ENCODE measurements at regions not wholly inside any gene's neighbourhood (a gene's known extent, or its start where the extent isn't known, plus 50 kb on each side); places are given as distances from the start of the nearest gene placed in this dataset.

- ATAC-seq (no peak), DNase-seq (ENCODE audit: low read depth, low spot score) (no peak)
- H3K4me3 ChIP-seq (replicated peaks in 1 of 2; ENCODE audit: low read depth in 1 of 2, low read length in 2 of 2), result no peak overlapping the region
- TF ChIP-seq ELF1 (IDR thresholded peaks at IDR 0.05; ENCODE audit: borderline replicate concordance, low read depth), result no peak
- TF ChIP-seq POLR2AphosphoS5 (IDR thresholded peaks at IDR 0.05; ENCODE audit: low read depth, low read length), result no peak
- no peak for TF ChIP-seq ATF3 (IDR thresholded peaks at IDR 0.05)
- no peak for TF ChIP-seq EGR1 (IDR thresholded peaks at IDR 0.05; ENCODE audit: low read depth)
- TF ChIP-seq SRF (IDR thresholded peaks at IDR 0.05; ENCODE audit: low read depth), result no peak
- TF ChIP-seq CTCF (IDR thresholded peaks at IDR 0.05 in 2 of 3, conservative IDR thresholded peaks at IDR 0.05 in 1 of 3; ENCODE audit: borderline replicate concordance in 1 of 3, insufficient read depth in 1 of 3, low read depth in 2 of 3, low read length in 2 of 3), result no peak
- TF ChIP-seq YY1 (IDR thresholded peaks at IDR 0.05; ENCODE audit: extremely low read depth, insufficient replicate concordance, low read depth, low read length), result no peak
- TF ChIP-seq EZH2phosphoT487 (IDR thresholded peaks at IDR 0.05; ENCODE audit: borderline replicate concordance), result no peak
- TF ChIP-seq POLR2A (IDR thresholded peaks at IDR 0.05; ENCODE audit: borderline replicate concordance, extremely low read depth, insufficient read depth, insufficient read length), result no peak
- no peak for TF ChIP-seq CEBPB (IDR thresholded peaks at IDR 0.05; ENCODE audit: low read depth)
- TF ChIP-seq MAX (IDR thresholded peaks at IDR 0.05), result no peak
- no peak for TF ChIP-seq JUND (IDR thresholded peaks at IDR 0.05)
- H3K9ac ChIP-seq (ENCODE audit: low read length), result no peak overlapping the region
- CTCF ChIA-PET, result no interaction called here
- no peaks in the 10 kb centered on the region for H3K27me3 ChIP-seq (ENCODE audit: insufficient read depth, low read length)
- H4K20me1 ChIP-seq (ENCODE audit: insufficient read depth), result no peaks in the 10 kb centered on the region
- POLR2A ChIA-PET, result no interaction called here
- no peak overlapping the region for H3K4me2 ChIP-seq (ENCODE audit: low read length)
- peaks cover 3 to 16% of the 10 kb centered on the region in 2 experiments; a peak in 2 of 4 replicates for H3K9me3 ChIP-seq (ENCODE audit: control insufficient read depth in 1 of 2, insufficient read depth in 1 of 2, low read depth in 1 of 2, low read length in 2 of 2)
- H2AFZ ChIP-seq (ENCODE audit: low read depth, low read length, poor library complexity, severe bottlenecking), result no peak overlapping the region
- no peaks in the 10 kb centered on the region; a peak in 1 of 4 replicates for H3K36me3 ChIP-seq (ENCODE audit: control insufficient read depth in 1 of 2, insufficient read depth in 2 of 2, low read length in 2 of 2)
- no peaks in the 10 kb centered on the region for H3K79me2 ChIP-seq (ENCODE audit: insufficient read depth, low read length)
- BruUV-seq (replicated peaks), result no TSS peak
- RAD21 ChIA-PET (ENCODE audit: low non-redundant PET in 1 of 2, low total read pairs in 2 of 2, uncharacterized antibody in 2 of 2, unreplicated experiment in 2 of 2), result no interaction called here
- intact Hi-C loops (cut with micrococcal nuclease), result no loop called here
- H3K27ac ChIP-seq (ENCODE audit: low read depth, low read length), result no peak overlapping the region
- H3K4me1 ChIP-seq (ENCODE audit: control insufficient read depth in 1 of 2, insufficient read depth in 2 of 2, low read length in 2 of 2), result no peaks in the 10 kb centered on the region
- H3K9me2 ChIP-seq (ENCODE audit: insufficient read depth), result no peaks in the 10 kb centered on the region
These were observed 403.3 kb upstream of the NETO1 start for GRCh38 chr18:73270920-73271634.
